ENCODE measurements at regions not wholly inside any gene's neighbourhood (a gene's known extent, or its start where the extent isn't known, plus 50 kb on each side); places are given as distances from the start of the nearest gene placed in this dataset.

- Histone ChIP-seq H2BK20ac (ENCODE audit: low read depth, low read length, poor library complexity, severe bottlenecking) (no peak overlapping the region), H4K91ac (ENCODE audit: insufficient read length, low read depth, low read length) (no peak overlapping the region), H3K56ac (ENCODE audit: insufficient read length, low read depth, low read length) (no peak overlapping the region), H3K27ac (ENCODE audit: insufficient read length, low read depth, low read length) (no peak overlapping the region), H2AFZ (ENCODE audit: low read length) (no peak overlapping the region), H3K4me2 (ENCODE audit: insufficient read depth, insufficient read length, low read length) (no peak overlapping the region), H3K79me1 (ENCODE audit: insufficient read depth, low read depth, low read length, poor library complexity, severe bottlenecking) (no peaks in the 10 kb centered on the region), H2AK5ac (ENCODE audit: insufficient read length, low read length) (no peak overlapping the region), H2BK5ac (ENCODE audit: insufficient read length, low read length) (no peak overlapping the region), H3K23ac (ENCODE audit: insufficient read length, low read depth, low read length) (no peak overlapping the region), H3K9ac (ENCODE audit: extremely low read depth, insufficient read length, low read length) (no peak overlapping the region), H3K27me3 (ENCODE audit: insufficient read depth, low read length) (no peaks in the 10 kb centered on the region), H3K4ac (ENCODE audit: low read depth, low read length) (no peak overlapping the region), H3K4me1 (ENCODE audit: insufficient read depth, low read length) (peaks cover 10% of the 10 kb centered on the region; the same call in 1 of the 2 replicates), H3K14ac (ENCODE audit: insufficient read depth, low read length) (no peak overlapping the region), H2BK120ac (ENCODE audit: low read depth, low read length, poor library complexity, severe bottlenecking) (no peak overlapping the region), H3K23me2 (ENCODE audit: insufficient read length, low read depth, low read length, poor library complexity, severe bottlenecking) (no peaks in the 10 kb centered on the region), H2BK15ac (ENCODE audit: low read depth, low read length) (no peak overlapping the region), H4K20me1 (ENCODE audit: control insufficient read depth, insufficient read depth, insufficient read length) (no peaks in the 10 kb centered on the region), H3K18ac (ENCODE audit: insufficient read length, low read depth, low read length) (no peak overlapping the region), H4K5ac (ENCODE audit: insufficient read length, low read depth, low read length) (no peak overlapping the region), H3K9me3 (ENCODE audit: control insufficient read depth, low read depth, low read length) (no peaks in the 10 kb centered on the region), H2BK12ac (ENCODE audit: insufficient read length, low read depth, low read length) (no peak overlapping the region), H4K8ac (replicated peaks; ENCODE audit: insufficient read length, low read depth, low read length) (no peak overlapping the region), H3K79me2 (ENCODE audit: insufficient read depth, low read length) (no peaks in the 10 kb centered on the region), H3T11ph (ENCODE audit: low read length) (no peak overlapping the region)
- Mint-ChIP-seq H3K4me3 (no peak overlapping the region), H3K36me3 (ENCODE audit: insufficient read depth in 1 of 3, low read depth in 3 of 3) (no peaks in the 10 kb centered on the region; a peak in 1 of 7 replicates), H3K27me3 (ENCODE audit: low read depth) (no peaks in the 10 kb centered on the region), H3K27ac (no peak overlapping the region), H3K4me1 (peaks cover 30 to 32% of the 10 kb centered on the region in 2 experiments), H3K9me3 (no peaks in the 10 kb centered on the region)
- WGBS (ENCODE audit: extremely low coverage, insufficient read length, low lambda C conversion rate), result no CpG with 5 or more reads among the region's 3 CpGs
- TF ChIP-seq CTCF (conservative IDR thresholded peaks at IDR 0.05), result no peak
- no peak for DNase-seq
Measured at GRCh38 chr21:15124731-15125130, 59.9 kb upstream of the NRIP1 start.
